Transverse colon (tissue), 4 donors: ENCODE measurements at regions not wholly inside any gene's neighbourhood (a gene's known extent, or its start where the extent isn't known, plus 50 kb on each side); places are given as distances from the start of the nearest gene placed in this dataset.
A peak's percentile ranks its signal among the peaks of the same experiment; 100 is the strongest.

ENCODE experiments used
- DNase-seq: peaks from one replicate; pipeline ENCODE4 v3.0.0-alpha.2; 2019
- H3K27ac ChIP-seq, 4 donors: fragments of 200-600 bp; sonication (generic); 2 replicates each; pipeline ENCODE4 v1.5.1; 2016 to 2018; ENCODE audit warnings: inconsistent platforms in 4 of 4
- H3K27me3 ChIP-seq: fragments of 200-600 bp; sonication (generic); 2 replicates; pipeline ENCODE4 v1.5.1; 2017; ENCODE audit warnings: inconsistent platforms
- H3K36me3 ChIP-seq, 4 donors: fragments of 200-600 bp; sonication (generic); 2 replicates each; pipeline ENCODE4 v1.5.1; 2017 to 2019; ENCODE audit warnings: inconsistent platforms in 4 of 4
- H3K4me1 ChIP-seq, 4 donors: fragments of 200-600 bp; sonication (generic); 2 replicates each; pipeline ENCODE4 v1.5.1; 2017 to 2020; ENCODE audit warnings: inconsistent platforms in 4 of 4
- H3K4me3 ChIP-seq, 4 donors: fragments of 200-600 bp; sonication (generic); 1 replicate in 1 of 4; 2 replicates in 3 of 4; pipeline versions ENCODE4 v1.5.1 to v1.6.1; 2017 to 2019; ENCODE audit warnings: inconsistent platforms in 4 of 4
- H3K9me3 ChIP-seq, 2 donors: fragments of 200-600 bp; sonication (generic); 2 replicates each; pipeline ENCODE4 v1.5.1; 2017 to 2019; ENCODE audit warnings: inconsistent platforms in 2 of 2
- EP300 ChIP-seq: sonication (generic); formaldehyde crosslinking; IDR thresholded peaks from one replicate; pipeline ENCODE4 v1.6.1; 2017; ENCODE audit warnings: antibody characterized with exemption, low read depth
- POLR2A ChIP-seq: fragments of 450-650 bp; IDR thresholded peaks from one replicate; pipeline ENCODE4 v1.6.1; 2016; ENCODE audit warnings: antibody characterized with exemption, mild to moderate bottlenecking, moderate library complexity
- POLR2AphosphoS5 ChIP-seq, 3 donors: sonication (generic); formaldehyde crosslinking; IDR thresholded peaks; one replicate each; pipeline ENCODE4 v1.6.1; 2016; ENCODE audit warnings: antibody characterized with exemption in 3 of 3
- WGBS, 2 donors: methylation state at CpG; one replicate each; pipeline ENCODE4 v1.1.5; 2018; ENCODE audit warnings: low coverage in 1 of 2; 5-methylcytosine and 5-hydroxymethylcytosine counted together
- in situ Hi-C, 4 donors: fragments of 200-750 bp; cut with MboI; loops; one replicate each; pipeline versions ENCODE4 v1.15.0 to v1.15.1; 2017; ENCODE audit warnings: low sequenced_read_pairs in 3 of 4, low pct_ligation_motif_present in 1 of 4, low pct_unique_long_range_greater_than_20kb in 1 of 4
- intact Hi-C: fragments of 100-400 bp; cut with DNase I; formaldehyde crosslinking; loops from one replicate; pipeline ENCODE4 v1.15.1; 2023; ENCODE audit warnings: low total_unique reads
- TF ChIP-seq, protein P1 (sequence below), 5 experiments: fragments of 200-600 bp in 3 of 5; fragments of 450-650 bp in 2 of 5; sonication (generic) in 3 of 5; IDR thresholded peaks; 1 replicate in 2 of 5; 2 replicates in 3 of 5; pipeline ENCODE4 v1.5.1; 2016 to 2017; ENCODE audit warnings: antibody characterized with exemption in 5 of 5, inconsistent platforms in 3 of 5, mild to moderate bottlenecking in 2 of 5, moderate library complexity in 1 of 5

GRCh38 chr5:62143268-62144229 is 162.5 kb upstream of the KIF2A start:
- in situ Hi-C loops = no loop called here
- Histone ChIP-seq H3K9me3 (no peaks in the 10 kb centered on the region), H3K4me3 (no peak overlapping the region), H3K27ac (no peak overlapping the region), H3K4me1 (no peaks in the 10 kb centered on the region), H3K36me3 (no peaks in the 10 kb centered on the region), H3K27me3 (peaks cover 14% of the 10 kb centered on the region)
- WGBS, 2 donors = 18 to 23% methylated on average over 13 of the region's 13 CpGs
- intact Hi-C loops = no loop called here
- TF ChIP-seq, protein P1, sequence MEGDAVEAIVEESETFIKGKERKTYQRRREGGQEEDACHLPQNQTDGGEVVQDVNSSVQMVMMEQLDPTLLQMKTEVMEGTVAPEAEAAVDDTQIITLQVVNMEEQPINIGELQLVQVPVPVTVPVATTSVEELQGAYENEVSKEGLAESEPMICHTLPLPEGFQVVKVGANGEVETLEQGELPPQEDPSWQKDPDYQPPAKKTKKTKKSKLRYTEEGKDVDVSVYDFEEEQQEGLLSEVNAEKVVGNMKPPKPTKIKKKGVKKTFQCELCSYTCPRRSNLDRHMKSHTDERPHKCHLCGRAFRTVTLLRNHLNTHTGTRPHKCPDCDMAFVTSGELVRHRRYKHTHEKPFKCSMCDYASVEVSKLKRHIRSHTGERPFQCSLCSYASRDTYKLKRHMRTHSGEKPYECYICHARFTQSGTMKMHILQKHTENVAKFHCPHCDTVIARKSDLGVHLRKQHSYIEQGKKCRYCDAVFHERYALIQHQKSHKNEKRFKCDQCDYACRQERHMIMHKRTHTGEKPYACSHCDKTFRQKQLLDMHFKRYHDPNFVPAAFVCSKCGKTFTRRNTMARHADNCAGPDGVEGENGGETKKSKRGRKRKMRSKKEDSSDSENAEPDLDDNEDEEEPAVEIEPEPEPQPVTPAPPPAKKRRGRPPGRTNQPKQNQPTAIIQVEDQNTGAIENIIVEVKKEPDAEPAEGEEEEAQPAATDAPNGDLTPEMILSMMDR (IDR thresholded peaks at IDR 0.05) = peak; percentile 23 to 40 (median 37)
- TF ChIP-seq EP300 (no peak), POLR2A (no peak)
- DNase-seq = no peak

DNA sequence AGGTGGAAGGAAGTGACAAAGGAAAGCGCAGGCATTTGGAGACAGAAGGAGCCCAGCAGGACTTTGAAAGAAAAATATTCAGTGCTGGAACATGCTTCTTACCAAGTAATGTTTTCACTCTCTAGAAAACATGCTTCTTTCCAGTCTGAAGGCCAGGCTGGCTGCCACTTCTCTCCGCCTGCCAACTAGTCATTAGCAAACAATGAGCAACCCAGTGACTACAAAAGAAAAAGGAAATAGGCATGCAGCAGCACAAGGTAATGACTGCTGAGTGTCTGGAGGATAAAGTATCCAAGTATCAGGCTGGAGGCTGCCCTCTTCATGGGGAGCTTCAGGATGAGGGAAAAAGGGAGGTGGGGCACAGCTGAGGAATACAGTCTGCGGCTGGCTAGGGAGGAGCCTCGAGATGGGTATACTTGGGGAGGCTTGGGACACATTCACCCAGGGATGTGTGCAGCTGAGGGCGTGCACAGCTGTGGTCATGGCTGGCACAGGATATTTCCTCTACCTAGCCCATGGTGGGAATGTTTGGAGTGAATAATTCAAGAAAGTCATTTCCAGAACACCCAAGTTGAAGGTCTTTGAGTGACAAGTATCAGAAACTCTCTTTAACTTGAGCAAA is 161.5 kb upstream of the KIF2A start:
- Histone ChIP-seq H3K4me1 (no peaks in the 10 kb centered on the region), H3K4me3 (no peak overlapping the region), H3K9me3 (no peaks in the 10 kb centered on the region), H3K27ac (no peak overlapping the region), H3K27me3 (peaks cover 14% of the 10 kb centered on the region), H3K36me3 (no peaks in the 10 kb centered on the region)
- TF ChIP-seq, protein P1 (IDR thresholded peaks at IDR 0.05) = no peak
- TF ChIP-seq EP300 (no peak), POLR2AphosphoS5 (IDR thresholded peaks at IDR 0.05) (no peak), POLR2A (no peak)
- no peak for DNase-seq
- in situ Hi-C loops = no loop called here
- 66 to 100% methylated on average over 1 to 5 of the region's 5 CpGs for WGBS, 2 donors
- intact Hi-C loops = no loop called here

DNA sequence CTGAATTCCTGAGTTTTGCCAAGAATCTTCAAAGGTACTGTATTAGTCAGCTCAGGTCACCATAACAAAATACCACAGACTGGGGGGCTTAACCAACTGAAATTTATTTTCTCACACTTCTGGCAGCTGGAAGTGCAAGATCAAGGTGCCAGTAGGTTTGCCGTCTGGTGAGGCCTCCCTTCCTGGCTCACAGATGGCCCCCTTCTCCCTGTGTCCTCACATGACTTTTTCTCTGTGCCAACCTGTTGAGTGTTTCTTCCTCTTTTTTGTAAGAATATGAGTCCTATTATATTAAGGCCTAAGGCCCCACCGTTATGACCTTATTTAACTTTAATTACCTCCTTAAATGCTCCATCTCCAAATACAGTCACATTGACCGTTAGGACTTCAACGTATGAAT is 156.1 kb upstream of the KIF2A start:
- DNase-seq = no peak
- WGBS, 2 donors = 71 to 76% methylated on average over 4 of the region's 4 CpGs
- in situ Hi-C loops (no loop called here), intact Hi-C loops (no loop called here)
- TF ChIP-seq POLR2AphosphoS5 (IDR thresholded peaks at IDR 0.05) = no peak
- TF ChIP-seq EP300 = no peak
- no peak for TF ChIP-seq POLR2A
- TF ChIP-seq, protein P1 (IDR thresholded peaks at IDR 0.05) = no peak
- H3K4me1 ChIP-seq = no peaks in the 10 kb centered on the region
- peaks cover 0 to 1% of the 10 kb centered on the region in 2 donors for H3K9me3 ChIP-seq
- H3K27me3 ChIP-seq = peaks cover 6% of the 10 kb centered on the region
- H3K36me3 ChIP-seq = no peaks in the 10 kb centered on the region
- H3K4me3 ChIP-seq = no peak overlapping the region
- no peak overlapping the region for H3K27ac ChIP-seq

DNA sequence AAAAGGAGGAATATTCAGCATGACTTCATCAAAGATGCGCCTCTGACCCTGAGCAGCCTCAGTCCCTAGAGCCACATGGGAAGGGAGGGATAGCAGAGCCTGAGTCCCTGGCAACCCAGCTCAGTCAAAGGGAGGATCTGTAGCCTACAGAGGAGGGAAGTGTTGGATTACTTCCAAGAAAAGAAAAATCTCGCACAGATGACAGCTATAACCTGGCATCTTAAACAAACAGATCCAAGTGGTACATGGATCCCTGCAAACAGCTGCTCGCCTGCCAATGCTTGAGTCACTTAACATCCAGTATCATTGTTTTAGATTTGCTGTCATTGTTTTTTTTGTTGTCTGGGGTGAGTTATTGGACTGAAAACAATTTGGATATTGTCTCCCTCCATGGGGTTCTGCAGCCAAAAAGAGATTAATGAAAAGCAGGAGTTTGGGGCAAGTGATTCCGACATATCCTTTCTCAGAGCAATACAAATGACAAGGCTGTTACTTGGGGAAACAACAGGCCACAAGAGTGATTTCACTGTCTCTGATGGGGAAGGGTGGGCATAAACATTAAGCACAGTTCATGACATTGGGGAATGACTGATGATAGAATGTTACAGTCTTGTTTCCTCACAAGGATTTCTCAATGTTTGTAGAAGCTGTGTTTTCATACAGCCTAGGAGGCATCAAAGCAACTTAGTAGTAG is 153.5 kb upstream of the KIF2A start:
- 54 to 61% methylated on average over 3 to 4 of the region's 4 CpGs for WGBS, 2 donors
- Histone ChIP-seq H3K4me1 (no peaks in the 10 kb centered on the region), H3K27me3 (no peaks in the 10 kb centered on the region), H3K9me3 (peaks cover 0 to 6% of the 10 kb centered on the region in 2 donors), H3K4me3 (no peak overlapping the region), H3K27ac (no peak overlapping the region), H3K36me3 (no peaks in the 10 kb centered on the region)
- in situ Hi-C loops = no loop called here
- DNase-seq = no peak
- intact Hi-C loops = no loop called here
- no peak for TF ChIP-seq POLR2A
- no peak for TF ChIP-seq EP300
- TF ChIP-seq, protein P1 (IDR thresholded peaks at IDR 0.05) = no peak
- TF ChIP-seq POLR2AphosphoS5 (IDR thresholded peaks at IDR 0.05) = no peak
